ELF-1 (cell line): ENCODE measurements at regions not wholly inside any gene's neighbourhood (a gene's known extent, or its start where the extent isn't known, plus 50 kb on each side); places are given as distances from the start of the nearest gene placed in this dataset.

Source experiments
- DNase-seq: peaks from one replicate; pipeline ENCODE4 v3.0.0-alpha.2; 2016; ENCODE audit warnings: low read depth, low spot score

GRCh38 chr13:22642088-22642487 lies 538.7 kb upstream of the SGCG start:
- DNase-seq, result no peak

GRCh38 chr13:22644941-22645340 lies 535.8 kb upstream of the SGCG start:
- no peak for DNase-seq

- no peak for DNase-seq
These were observed 533.5 kb upstream of the SGCG start for GRCh38 chr13:22647156-22647850.

GRCh38 chr13:22648320-22648801 lies 532.4 kb upstream of the SGCG start:
- peak; percentile 44 for DNase-seq

- no peak for DNase-seq
These were observed 528.0 kb upstream of the SGCG start for GRCh38 chr13:22652796-22653195.

- DNase-seq, result no peak
These were observed 526.9 kb upstream of the SGCG start for GRCh38 chr13:22653866-22654265.

GRCh38 chr13:22655106-22655852 lies 525.5 kb upstream of the SGCG start:
- DNase-seq, result no peak

GRCh38 chr13:22662771-22663170 lies 518.0 kb upstream of the SGCG start:
- DNase-seq, result no peak

GRCh38 chr13:22665506-22665905 lies 515.3 kb upstream of the SGCG start:
- DNase-seq, result no peak

GRCh38 chr13:22690756-22691155 lies 490.0 kb upstream of the SGCG start:
- DNase-seq, result no peak

- no peak for DNase-seq
These were observed 487.1 kb upstream of the SGCG start for GRCh38 chr13:22693691-22694090.

GRCh38 chr13:22696433-22696832 lies 484.3 kb upstream of the SGCG start:
- DNase-seq, result peak; percentile 61

GRCh38 chr13:22698467-22698866 lies 482.3 kb upstream of the SGCG start:
- DNase-seq, result no peak

GRCh38 chr13:22700246-22700887 lies 480.4 kb upstream of the SGCG start:
- no peak for DNase-seq

- DNase-seq, result peak; percentile 33
These were observed 477.1 kb upstream of the SGCG start for GRCh38 chr13:22703601-22704209.

- no peak for DNase-seq
These were observed 472.8 kb upstream of the SGCG start for GRCh38 chr13:22707946-22708345.

GRCh38 chr13:22717036-22717435 lies 463.7 kb upstream of the SGCG start:
- no peak for DNase-seq

GRCh38 chr13:22726726-22727125 lies 454.1 kb upstream of the SGCG start:
- DNase-seq, result no peak

- peak; percentile 21 for DNase-seq
These were observed 445.5 kb upstream of the SGCG start for GRCh38 chr13:22735011-22735995.

- DNase-seq, result peak; percentile 59
These were observed 444.6 kb upstream of the SGCG start for GRCh38 chr13:22736084-22736767.

GRCh38 chr13:22736768-22737092 lies 444.0 kb upstream of the SGCG start:
- DNase-seq, result no peak
